GDM1 (cell line): ENCODE measurements at regions not wholly inside any gene's neighbourhood (a gene's known extent, or its start where the extent isn't known, plus 50 kb on each side); places are given as distances from the start of the nearest gene placed in this dataset.

Experiments
- DNase-seq: peaks from one replicate; lab custom pipeline; 2025; lab: John Stamatoyannopoulos, UW

DNA sequence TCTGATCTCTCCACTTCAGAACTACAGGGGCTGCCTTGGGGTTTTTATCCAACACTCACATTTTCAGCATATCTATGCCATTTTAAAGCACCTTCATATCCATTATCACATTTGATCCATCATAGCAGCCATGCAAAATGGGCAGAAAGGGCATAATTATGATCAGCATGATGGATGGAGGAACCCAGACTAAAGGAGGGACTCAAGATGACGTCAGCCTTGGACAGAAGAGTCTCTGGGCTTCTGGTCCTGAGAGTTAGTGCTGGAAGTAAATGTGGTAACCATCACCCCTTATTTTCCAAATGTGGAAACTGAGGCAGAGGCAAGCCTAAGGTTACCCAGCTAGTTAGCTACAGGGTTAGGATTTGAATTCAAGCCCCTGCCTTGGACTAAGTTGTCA lies 273.1 kb downstream of the DRD1 start:
- no peak for DNase-seq

DNA sequence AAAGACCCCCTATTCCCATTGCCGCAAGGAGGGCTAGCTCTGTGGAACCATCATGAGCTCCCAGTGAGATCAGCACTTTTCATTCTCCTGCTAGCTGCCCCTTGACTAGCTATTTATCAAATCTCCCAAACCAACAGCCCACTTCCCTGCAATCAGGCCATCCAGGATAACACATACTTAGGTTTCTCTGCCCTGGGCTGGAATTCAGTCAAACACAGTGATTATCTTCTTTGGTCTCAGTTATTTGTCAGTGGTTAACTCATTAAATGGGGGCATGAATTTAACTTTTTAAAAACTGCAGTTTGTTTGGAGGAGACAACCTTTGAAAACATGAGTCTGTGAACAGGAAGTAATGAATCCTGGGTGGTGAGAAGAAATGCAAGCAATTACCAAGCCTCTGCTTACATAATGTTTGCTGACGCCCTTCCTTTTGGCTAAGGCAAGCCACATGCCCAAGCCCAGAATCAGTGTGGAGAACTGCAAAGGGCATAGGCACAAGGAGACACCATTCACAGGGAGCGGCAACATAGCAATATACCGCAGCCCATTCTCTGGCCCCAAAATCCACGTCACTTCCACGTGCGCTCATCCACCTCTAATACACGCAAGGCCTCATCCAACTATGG lies 275.0 kb downstream of the DRD1 start:
- no peak for DNase-seq

DNA sequence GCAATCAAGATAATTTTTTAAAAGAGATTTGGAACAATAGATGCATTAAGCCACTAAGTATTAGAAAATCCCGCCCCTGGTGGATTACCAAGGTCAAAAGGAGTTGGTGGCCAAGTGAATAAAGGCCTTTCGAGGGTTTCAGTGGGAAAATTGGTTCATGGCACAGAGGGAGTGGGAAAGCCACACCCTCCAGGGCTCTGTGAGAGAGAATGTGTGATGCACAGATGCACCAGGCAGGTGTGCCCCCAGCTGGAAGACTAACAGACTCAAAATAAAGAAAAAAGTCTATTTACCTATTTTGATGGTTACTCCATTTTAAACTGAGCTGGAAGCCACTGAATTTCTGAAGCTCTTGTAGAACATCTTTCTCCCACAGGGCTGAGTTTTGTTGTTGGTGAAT lies 278.0 kb downstream of the DRD1 start:
- no peak for DNase-seq

DNA sequence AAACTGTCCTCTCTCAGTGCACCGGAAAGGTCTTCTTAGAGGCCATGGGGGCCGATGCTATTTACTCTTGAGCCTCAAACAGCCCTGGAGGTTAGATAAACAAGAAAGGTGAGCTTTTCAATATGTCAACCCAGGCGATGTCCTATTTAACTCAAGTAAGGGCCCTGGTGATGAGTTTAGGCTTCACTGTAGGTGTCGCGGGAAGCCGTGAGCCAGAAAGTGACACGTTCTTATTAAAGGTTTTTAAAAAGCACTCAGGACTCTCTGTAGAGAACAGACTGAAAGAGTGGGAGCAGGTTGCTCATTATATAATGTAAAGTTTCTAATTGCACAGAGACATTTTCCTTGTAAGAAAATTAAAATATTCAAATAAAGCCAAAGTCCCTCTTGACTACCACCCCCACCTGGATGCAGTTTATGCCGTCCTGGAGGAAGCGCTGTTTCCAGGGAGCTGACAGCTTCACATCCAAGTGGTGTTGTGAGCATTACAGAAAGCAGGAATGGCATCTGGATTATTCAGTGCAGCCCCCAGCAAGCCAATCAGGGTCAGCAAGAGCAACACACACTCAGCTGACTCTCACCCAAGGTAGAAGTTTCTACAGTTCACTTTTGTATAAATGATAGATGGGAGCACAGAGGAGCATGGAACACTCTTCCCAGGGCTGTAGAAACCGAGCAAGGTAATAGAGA lies 280.3 kb downstream of the DRD1 start:
- no peak for DNase-seq

DNA sequence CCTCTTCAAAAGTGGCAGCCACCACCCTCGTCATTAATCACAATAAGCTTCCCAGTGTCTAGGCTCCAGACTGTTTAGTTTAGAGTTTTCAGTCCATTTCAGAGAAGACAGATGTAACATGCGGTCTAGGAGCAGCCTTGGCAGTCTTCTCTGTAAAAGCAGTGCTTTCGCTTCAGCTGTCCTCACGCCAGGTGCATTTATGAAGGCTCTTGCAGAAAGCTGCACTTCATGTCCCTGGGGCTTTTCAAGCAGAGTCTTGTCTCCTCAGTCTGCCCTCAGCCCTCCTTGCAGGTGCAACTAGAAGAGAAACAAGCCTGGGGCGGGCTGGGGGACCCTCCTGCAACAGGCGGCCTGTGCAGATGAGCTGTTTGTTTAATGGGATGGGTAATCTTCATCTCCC lies 281.9 kb downstream of the DRD1 start:
- no peak for DNase-seq

DNA sequence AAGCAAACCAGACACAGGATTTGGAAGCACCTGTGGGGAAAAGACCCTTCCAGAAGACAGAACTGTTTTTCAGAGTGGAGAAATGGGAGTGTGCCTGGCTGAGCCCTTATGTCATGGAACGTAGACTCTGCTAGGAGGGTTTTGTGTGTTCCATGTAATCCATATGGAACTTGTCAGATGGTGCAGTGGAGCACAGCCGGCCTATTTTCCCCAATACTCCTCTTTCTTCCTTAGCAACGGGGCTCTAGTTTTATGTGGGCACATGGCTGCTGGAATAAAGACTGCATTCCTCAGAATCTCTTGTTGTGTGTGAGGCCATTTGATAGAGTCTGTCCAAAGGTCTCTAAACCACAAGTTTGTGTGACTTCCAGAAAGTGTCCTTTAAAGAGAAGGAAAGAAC lies 284.0 kb downstream of the DRD1 start:
- DNase-seq, result no peak

DNA sequence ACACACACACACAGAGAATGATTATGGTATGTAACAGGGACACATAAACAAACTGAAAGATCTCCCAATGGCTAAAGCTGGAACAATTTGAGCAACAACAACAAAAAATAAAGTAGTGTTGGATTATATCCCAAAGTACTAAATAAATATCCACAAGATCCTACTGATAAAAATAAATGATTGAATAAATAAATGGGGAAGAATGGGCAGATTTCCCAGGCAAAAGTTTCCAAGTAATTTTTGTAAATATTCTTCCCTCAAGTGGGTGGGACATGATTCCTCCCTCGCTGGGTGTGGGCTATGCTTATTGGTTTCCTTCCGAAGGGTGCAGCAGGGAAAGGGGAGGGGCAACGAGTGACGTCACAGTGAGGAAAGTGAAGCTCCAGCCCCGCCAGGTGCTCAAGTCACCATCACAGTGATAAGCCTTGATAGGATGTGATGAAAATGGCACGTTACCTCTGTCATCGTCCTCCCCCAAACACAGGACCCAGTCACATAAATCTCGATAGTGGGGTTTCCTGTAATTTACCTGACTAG lies 295.3 kb downstream of the DRD1 start:
- no peak for DNase-seq

DNA sequence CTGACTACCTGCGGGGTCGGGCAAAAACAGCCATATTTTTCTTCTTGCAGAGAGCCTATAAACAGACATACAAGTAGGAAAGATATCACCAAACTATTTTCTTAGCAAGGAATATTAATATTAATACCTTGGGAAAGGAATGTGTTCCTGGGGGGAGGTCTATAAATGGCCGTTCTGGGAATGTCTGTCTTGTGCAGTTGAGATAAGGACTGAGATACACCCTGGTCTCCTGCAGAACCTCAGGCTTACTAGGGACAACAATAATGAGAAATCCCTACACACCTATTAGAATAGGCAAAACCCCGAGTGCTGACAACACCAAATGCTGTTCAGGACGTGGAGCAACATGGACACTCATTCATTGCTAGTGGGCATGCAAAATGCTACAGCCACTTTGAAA lies 297.2 kb downstream of the DRD1 start:
- no peak for DNase-seq

DNA sequence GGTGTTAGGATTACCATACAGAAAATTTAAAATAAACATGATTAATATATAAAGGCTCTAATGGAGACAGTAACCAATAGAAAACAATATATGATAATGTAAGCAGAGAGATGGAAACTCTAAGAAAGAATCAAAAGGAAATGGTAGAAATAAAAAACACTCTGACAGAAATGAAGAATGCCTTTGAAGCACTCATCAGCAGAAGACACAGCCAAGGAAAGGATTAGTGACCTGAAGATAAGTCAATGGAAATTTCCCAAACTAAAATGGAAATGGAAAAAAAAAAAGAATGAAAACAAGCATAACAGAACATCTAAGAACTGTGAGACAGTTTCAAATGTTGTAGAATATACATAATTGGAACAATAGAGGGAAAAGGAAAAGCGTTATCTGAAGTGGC lies 302.6 kb downstream of the DRD1 start:
- DNase-seq, result no peak

DNA sequence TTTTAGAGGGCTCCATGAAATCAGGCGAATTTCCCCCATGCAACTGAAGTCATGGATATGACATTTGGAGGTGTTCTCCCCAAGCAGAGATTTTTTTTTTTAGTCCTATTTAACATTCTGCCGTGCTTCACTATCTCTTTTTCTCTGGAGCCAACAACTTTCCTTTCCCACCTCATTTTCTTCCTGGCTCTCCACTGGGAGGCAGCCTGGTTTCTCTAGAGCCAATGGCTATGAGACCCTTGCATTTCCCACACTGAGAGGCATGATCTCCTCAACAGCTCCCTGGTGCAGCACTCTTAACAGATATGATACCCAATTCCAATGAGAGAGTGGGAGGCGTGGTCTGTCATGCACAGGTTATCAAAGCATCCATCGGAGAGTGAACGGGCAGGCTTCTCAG lies 310.8 kb downstream of the DRD1 start:
- no peak for DNase-seq

DNA sequence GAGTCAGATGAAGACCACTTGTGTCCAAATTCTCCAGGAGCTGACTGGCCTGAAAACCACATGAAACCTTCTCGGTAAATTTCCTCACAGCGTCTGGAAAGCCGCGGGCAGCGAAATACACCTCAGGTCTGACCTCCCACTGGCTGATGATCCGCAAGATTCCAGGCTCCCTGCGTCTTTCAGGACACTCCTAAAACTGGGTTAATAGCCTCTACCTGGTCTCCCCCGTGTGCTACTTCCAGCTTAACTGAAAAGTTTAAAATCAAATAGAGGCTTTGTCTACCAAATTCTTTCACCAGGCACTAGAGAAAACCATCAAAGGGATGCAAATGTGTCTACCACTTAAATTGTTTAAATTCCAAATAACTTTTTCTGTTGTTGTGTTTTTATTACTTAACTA lies 312.6 kb downstream of the DRD1 start:
- no peak for DNase-seq

DNA sequence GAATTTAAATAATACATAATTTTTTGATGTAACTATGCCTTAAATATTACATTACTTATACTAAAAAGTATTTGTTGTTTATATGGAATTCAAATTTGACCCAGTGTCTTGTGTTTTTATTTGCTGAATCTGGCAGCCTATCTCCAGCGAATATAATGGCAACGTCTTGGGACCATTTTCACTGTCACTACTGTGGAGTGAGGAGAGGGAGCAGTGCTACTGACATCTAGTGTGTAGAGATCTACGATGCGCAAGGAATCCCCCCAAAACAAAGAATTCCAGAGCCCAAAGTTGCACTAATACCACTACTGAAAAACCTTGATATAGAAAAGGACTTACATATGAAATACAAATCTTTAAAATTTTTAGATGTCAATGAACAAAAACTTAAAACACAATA lies 314.4 kb downstream of the DRD1 start:
- no peak for DNase-seq

DNA sequence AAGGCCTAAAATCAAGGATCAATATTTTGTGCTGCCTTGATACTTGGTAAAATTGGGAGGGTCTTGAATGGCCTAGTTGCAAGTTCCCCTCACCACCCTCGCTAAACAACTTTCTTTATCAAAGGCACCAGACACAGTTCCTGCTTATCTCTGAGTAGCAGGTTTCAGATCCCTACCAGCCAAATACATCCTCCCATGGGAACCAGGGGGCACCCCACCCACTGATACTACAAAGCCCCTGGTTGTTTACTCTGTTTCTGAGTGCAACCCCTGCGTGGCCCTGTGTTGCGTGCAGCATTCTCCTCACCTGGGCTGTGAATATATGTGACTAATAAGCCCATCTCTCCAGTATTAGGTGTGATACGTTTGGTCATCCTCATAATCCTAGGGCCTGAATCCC lies 314.9 kb downstream of the DRD1 start:
- DNase-seq, result no peak

DNA sequence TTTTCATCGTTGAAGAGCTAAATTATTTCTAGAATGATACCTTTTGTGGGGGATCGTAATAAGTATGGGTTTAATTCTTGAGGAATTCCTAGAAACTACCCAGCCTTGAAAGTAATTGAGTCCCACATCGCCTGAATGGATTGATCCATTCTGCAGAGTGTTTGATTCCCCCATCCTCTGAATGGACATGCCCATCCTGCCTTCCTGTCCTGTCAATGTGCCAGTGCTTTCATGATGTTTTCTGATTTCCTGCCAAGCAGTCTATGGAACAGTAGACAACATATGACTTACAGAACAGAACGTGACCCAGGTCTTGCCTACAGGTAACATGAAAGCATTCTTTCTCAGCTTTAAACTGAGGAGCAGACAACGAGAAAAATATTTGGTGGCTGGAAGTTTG lies 319.2 kb downstream of the DRD1 start:
- no peak for DNase-seq

DNA sequence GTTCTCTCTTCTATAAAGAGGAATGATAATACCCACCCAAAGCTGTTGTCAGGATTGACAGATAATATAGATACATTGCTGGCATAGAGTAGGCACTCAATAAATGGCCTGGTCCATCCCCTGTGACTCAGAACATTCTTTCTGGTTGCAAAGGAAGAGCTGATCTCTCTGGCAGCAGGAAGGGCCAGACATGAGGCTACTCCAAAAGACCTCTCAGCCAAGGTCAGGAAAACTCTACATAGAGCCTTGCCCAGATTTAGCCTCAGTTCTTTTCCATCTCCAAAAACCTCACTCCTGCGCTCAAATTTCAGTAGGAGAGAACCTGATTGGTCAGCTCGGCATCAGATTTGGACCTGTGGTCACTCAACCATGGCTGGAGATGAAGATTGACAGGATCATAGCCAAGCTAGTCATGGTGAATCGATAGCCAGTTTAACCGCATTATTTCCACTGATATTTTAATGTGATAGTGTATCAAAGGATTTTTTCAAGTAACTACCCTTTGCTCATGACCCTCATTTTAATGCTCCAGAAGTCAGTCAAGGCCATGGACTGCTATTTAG lies 319.6 kb downstream of the DRD1 start:
- no peak for DNase-seq

DNA sequence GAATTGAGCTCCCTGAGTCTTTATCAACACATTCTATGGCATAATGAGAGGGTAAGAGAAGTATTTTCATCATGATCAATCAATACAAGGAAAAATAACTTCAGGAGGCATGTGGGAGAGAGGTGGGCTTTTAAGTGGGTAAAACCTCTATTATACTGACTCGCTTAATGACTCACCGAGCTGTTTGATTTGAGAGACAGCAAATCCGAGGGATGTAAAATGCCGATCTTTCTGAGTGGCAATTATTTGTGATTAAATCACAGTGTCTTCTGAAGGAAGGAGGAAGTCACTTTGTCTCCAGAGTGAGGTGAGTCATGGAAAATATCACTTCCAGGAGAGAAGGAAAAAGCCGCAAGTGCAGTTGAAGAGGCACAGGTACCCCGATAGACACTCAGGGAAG lies 320.4 kb downstream of the DRD1 start:
- no peak for DNase-seq

DNA sequence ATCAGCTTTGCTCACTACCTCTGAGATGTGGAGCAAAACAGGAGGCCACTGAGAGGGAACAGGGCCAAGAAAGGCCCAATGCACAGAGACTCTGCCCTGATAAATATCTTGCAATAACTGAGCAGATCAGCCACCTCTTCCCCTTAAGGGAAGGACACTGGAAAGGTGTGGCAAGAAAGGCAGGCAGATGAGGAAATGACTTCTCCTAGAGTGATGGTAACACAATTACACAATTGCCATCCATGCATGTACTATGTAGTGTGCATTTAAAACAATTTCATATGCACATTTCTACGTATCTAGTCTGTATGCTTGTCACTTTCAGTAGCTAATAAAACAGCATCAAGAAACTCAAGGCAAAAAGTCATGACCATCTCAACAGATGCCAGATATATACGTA lies 322.5 kb downstream of the DRD1 start:
- DNase-seq, result no peak

DNA sequence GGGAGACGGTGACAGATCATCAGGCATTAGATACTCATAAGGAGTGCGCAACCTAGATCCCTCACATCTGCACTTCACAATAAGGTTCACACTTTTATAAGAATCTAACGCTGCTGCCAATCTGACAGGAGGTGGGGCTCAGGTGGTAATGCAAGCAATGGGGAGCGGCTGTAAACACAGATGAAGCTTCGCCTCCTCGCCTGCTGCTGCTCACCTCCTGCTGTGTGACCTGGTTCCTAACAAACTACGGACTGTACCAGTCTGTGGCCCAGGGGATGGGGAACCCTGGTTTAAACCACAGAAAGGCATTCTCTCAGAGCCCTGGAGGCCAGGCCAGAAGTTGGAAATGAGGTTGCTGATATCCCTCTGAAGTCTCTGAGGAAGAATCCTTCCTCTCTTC lies 323.6 kb downstream of the DRD1 start:
- DNase-seq, result no peak

DNA sequence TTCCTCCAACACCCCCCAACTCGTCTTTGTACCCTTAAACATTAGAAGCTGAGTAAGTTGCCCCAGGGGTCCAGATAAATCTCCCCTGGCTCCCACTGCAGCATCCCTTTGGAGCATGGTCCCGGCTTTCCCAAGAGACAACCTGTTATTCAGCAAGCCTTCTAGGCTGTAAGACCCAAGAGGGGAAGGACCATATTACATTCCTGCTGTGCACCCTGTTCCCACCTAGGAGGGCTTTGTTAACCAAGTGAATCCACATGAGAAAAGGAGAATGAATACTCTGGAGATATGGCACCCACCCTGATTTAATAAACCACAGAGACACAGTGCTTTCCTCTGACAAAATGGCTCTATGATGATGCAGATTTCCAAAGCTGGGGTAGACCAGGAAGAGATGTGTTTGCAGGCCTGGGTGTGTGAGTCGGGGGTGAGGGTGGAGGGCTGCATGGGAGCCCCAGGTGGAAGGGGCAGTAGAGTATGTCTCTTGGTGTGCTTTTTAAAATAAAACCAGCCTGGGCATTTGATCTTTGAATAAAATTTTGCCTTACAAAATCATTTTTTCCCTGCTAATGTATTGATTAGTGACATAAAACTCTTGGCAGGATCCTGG lies 325.2 kb downstream of the DRD1 start:
- no peak for DNase-seq

DNA sequence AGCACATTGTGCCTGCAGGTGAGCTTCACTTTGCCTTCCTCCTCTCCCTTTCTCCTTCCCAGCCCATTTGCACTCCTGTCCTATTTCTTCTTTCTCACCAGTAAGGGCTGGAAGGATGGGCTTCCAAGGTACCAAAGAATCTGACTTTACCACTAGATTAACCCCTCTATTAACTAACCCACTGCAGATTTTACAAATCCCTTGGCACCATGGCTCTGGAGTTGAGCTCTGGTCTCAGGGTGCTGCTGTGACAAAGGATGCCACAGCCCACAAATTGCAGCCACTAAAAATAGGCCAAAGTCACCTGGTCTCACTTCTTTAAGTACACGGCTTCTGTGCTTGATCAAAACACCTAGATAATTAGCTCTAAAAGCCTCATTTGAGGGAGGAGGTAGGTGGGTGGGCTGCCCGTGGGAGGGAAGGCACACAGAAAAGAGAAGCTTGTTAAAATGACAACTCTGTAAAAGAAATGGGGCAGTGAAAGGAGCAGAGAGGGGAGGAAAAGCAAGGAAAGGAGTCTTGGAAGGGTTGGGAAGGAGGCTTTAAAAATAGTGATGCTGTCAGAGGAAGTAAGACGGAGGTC lies 327.4 kb downstream of the DRD1 start:
- DNase-seq, result no peak

DNA sequence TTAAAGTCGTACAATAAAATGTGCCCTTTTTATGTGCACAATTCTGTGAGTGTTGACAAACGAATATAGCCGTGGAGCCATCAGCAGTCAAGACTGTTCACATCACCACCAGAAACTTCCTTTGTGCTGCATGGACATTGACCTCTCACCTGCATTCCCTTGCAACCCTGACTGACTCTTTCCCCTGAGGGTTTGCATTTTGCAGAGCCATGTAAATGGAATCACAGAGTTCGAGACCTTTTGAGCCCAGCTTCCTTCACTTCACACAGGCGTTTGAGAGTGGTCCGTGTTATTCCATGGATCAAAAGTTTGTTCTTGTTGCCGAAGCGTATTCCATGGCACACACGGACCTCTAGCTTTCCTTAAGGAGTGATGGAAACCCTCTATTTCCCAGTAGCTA lies 328.2 kb downstream of the DRD1 start:
- no peak for DNase-seq

DNA sequence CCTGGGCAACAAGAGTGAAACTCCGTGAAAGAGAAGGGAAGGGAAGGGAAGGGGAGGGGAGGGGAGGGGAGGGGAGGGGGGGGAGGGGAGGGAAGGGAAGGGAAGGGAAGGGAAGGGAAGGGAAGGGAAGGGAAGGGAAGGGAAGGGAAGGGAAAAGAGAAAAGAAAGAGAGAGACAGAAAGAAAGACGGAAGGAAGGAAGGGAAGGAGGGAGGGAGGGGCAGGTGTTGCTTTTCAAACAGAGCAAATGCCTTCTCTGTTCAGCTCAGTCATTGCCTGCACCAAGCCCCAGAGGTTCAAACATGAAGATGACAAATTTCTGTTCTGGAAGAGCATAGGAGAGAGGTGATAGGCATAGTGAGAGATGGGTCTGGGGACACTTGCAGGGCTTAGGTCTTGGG lies 330.0 kb downstream of the DRD1 start:
- DNase-seq, result no peak
